Ascending aorta (tissue), 2 donors: ENCODE measurements at regions not wholly inside any gene's neighbourhood (a gene's known extent, or its start where the extent isn't known, plus 50 kb on each side); places are given as distances from the start of the nearest gene placed in this dataset.

Experiments used
- DNase-seq, 2 donors: peaks; one replicate each; pipeline ENCODE4 v3.0.0-alpha.2; 2019; ENCODE audit warnings: low spot score in 2 of 2
- H3K27ac ChIP-seq, 2 donors: fragments of 200-600 bp; sonication (generic); one replicate each; pipeline ENCODE4 v1.5.1; 2016 to 2017; ENCODE audit warnings: mild to moderate bottlenecking in 1 of 2
- H3K27me3 ChIP-seq: fragments of 200-600 bp; sonication (generic); one replicate; pipeline ENCODE4 v1.5.1; 2017
- H3K36me3 ChIP-seq, 2 donors: fragments of 200-600 bp; sonication (generic); one replicate each; pipeline ENCODE4 v1.5.1; 2016
- H3K4me1 ChIP-seq, 2 donors: fragments of 200-600 bp; sonication (generic); one replicate each; pipeline ENCODE4 v1.5.1; 2016 to 2017; ENCODE audit warnings: mild to moderate bottlenecking in 1 of 2
- H3K4me3 ChIP-seq, 2 donors: fragments of 200-600 bp; sonication (generic); one replicate each; pipeline ENCODE4 v1.5.1; 2016 to 2017; ENCODE audit warnings: mild to moderate bottlenecking in 1 of 2
- H3K9me3 ChIP-seq, 2 donors: fragments of 200-600 bp; sonication (generic); one replicate each; pipeline ENCODE4 v1.5.1; 2016
- CTCF ChIP-seq, 3 experiments: fragments of 200-600 bp in 2 of 3; fragments of 450-650 bp in 1 of 3; sonication (generic) in 2 of 3; IDR thresholded peaks; one replicate each; pipeline ENCODE4 v1.5.1; 2016 to 2019; ENCODE audit warnings: antibody characterized with exemption in 3 of 3, mild to moderate bottlenecking in 1 of 3, moderate library complexity in 1 of 3
- intact Hi-C: fragments of 100-400 bp; cut with DNase I; formaldehyde crosslinking; loops from one replicate; pipeline ENCODE4 v1.15.1; 2023

GRCh38 chr10:10660054-10660453 is 357.6 kb upstream of the CELF2 start:
- H3K9me3 ChIP-seq: no peaks in the 10 kb centered on the region
- no peak for DNase-seq
- H3K36me3 ChIP-seq: no peaks in the 10 kb centered on the region
- intact Hi-C loops: no loop called here
- H3K4me1 ChIP-seq: peaks cover 0 to 2% of the 10 kb centered on the region in 2 donors
- no peak overlapping the region for H3K4me3 ChIP-seq
- H3K27me3 ChIP-seq: no peaks in the 10 kb centered on the region
- TF ChIP-seq CTCF (IDR thresholded peaks at IDR 0.05): no peak
- no peak overlapping the region for H3K27ac ChIP-seq

- no peaks in the 10 kb centered on the region for H3K9me3 ChIP-seq
- no peak overlapping the region for H3K27ac ChIP-seq
- no peaks in the 10 kb centered on the region for H3K36me3 ChIP-seq
- H3K4me1 ChIP-seq: peaks cover 0 to 11% of the 10 kb centered on the region in 2 donors
- H3K4me3 ChIP-seq: no peak overlapping the region
- intact Hi-C loops: no loop called here
- TF ChIP-seq CTCF (IDR thresholded peaks at IDR 0.05): no peak
- DNase-seq: no peak
- H3K27me3 ChIP-seq: no peaks in the 10 kb centered on the region
Measured at GRCh38 chr10:10661176-10661575, 356.5 kb upstream of the CELF2 start.

GRCh38 chr10:10662716-10663408 is 354.8 kb upstream of the CELF2 start:
- Histone ChIP-seq H3K9me3 (no peaks in the 10 kb centered on the region), H3K27ac (no peak overlapping the region), H3K4me1 (peaks cover 0 to 14% of the 10 kb centered on the region in 2 donors), H3K4me3 (no peak overlapping the region), H3K36me3 (no peaks in the 10 kb centered on the region), H3K27me3 (no peaks in the 10 kb centered on the region)
- DNase-seq: no peak
- intact Hi-C loops: no loop called here
- TF ChIP-seq CTCF (IDR thresholded peaks at IDR 0.05): no peak

- Histone ChIP-seq H3K9me3 (no peaks in the 10 kb centered on the region), H3K27ac (no peak overlapping the region), H3K4me3 (no peak overlapping the region), H3K36me3 (no peaks in the 10 kb centered on the region), H3K4me1 (peaks cover 0 to 14% of the 10 kb centered on the region in 2 donors), H3K27me3 (no peaks in the 10 kb centered on the region)
- intact Hi-C loops: no loop called here
- DNase-seq: no peak
- TF ChIP-seq CTCF (IDR thresholded peaks at IDR 0.05): no peak
Measured at GRCh38 chr10:10663622-10664021, 354.1 kb upstream of the CELF2 start.

- intact Hi-C loops: no loop called here
- Histone ChIP-seq H3K4me3 (no peak overlapping the region), H3K9me3 (no peaks in the 10 kb centered on the region), H3K27me3 (no peaks in the 10 kb centered on the region), H3K4me1 (peaks cover 0 to 14% of the 10 kb centered on the region in 2 donors), H3K36me3 (no peaks in the 10 kb centered on the region), H3K27ac (peak overlapping the region in 1 of 2 donors; percentile 35)
- no peak for TF ChIP-seq CTCF (IDR thresholded peaks at IDR 0.05)
- DNase-seq: no peak
Measured at GRCh38 chr10:10665750-10666149, 351.9 kb upstream of the CELF2 start.

GRCh38 chr10:10667466-10667865 is 350.2 kb upstream of the CELF2 start:
- Histone ChIP-seq H3K4me1 (peaks cover 0 to 14% of the 10 kb centered on the region in 2 donors), H3K36me3 (no peaks in the 10 kb centered on the region), H3K27me3 (no peaks in the 10 kb centered on the region), H3K9me3 (peaks cover 0 to 8% of the 10 kb centered on the region in 2 donors), H3K4me3 (no peak overlapping the region), H3K27ac (no peak overlapping the region)
- no peak for DNase-seq
- TF ChIP-seq CTCF (IDR thresholded peaks at IDR 0.05): no peak
- intact Hi-C loops: no loop called here
